ENCODE measurements at regions not wholly inside any gene's neighbourhood (a gene's known extent, or its start where the extent isn't known, plus 50 kb on each side); places are given as distances from the start of the nearest gene placed in this dataset.
"Not testable (repeated sequence)": the region's sequence is repeated elsewhere in the genome, so short reads cannot be mapped to it uniquely, and the experiment has no call there.

DNA sequence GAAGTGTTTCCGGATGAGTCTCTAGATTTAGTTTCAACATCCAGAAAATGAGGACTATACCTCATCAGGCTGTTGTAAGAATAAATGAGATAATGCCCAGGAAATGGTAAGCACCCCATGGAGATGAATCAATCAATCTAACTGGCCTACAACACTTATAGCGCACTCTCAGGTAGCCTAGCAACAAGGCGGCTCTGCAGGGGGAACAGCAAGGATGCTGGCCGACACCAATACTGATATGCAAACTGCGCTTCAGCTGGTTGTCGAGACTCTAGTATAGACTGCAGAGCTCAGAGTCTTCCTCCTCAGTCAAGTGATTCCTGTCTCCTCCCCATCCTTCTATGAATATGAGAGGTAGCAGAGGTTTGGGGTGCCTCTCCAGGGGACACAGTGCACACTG lies 218.8 kb upstream of the WWC1 start:
- DNase-seq (ENCODE audit: low read depth) = no peak

DNA sequence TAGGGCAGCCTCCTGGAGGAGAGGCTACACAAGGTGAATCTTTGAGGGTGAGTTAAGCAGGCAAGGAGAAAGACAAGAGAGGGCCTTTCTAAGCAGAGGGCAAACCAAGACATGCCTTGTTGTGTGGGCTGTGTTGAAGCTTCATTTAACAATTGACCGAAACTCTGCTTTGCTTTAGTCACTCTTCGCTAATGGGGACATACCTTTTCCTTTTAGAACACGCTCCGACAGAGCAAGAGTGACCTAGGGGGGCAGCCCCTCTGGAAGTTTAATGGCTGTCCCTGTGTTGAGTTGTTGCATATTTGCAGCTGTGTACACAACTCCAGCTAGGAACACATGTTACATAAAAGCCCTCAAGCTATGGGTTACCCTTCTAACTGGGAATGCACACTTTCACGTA lies 218.1 kb upstream of the WWC1 start:
- DNase-seq (ENCODE audit: low read depth) = no peak

DNA sequence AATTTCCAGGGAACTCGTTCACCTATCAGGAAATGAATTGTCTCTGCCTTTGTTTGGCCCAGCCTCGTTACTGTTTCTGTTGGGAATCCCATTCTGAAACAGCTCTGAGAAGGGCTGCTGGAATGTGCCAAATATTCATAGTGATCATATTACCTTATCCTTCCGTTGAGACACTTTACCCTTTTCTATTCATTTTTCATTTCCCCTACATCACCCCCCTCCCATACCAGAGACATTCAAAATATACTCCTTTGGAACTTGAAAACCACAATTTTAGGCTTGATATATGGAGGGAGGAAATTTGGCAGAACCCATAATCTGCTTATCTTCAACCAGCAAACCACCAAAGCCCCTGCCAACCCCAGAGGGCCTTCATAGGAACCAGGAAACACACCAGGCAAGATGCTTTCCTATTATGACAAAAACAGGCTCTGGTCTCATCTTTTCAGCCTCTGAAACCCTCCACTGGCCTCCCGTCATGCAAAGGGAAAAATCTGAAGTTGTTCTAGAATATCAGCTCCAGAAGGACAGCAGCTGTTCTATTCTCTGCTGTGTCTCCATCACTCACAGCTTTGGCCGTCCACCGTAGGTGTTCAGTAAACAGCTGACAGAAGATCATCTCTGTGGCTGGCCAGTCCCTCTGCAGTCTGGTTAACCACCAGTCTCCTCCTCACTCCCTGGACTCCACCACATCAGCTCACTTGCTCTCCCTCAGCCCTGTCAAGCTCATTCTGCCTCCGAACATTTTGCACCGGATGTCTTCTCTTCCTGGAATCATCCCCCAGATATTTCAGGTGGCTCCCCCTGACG lies 217.2 kb upstream of the WWC1 start:
- peak; percentile 83 for DNase-seq (ENCODE audit: low read depth)

DNA sequence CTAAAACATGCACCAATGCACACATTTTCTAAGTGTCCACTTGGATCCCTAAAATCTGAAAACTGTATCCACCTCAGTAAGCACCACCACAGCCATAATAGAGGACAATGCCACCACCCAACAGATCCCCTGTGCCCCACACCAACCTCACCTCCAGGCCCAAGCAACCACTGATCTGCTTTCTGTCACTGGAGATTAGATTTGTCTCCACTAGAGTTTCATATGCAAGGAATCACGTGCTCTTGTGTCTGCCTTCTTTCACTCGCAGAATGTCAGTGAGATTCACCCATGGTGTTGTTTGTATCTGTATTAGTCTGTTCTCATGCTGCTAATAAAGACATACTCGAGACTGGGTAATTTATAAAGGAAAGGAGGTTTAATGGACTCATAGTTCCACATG lies 216.1 kb upstream of the WWC1 start:
- no peak for DNase-seq (ENCODE audit: low read depth)

DNA sequence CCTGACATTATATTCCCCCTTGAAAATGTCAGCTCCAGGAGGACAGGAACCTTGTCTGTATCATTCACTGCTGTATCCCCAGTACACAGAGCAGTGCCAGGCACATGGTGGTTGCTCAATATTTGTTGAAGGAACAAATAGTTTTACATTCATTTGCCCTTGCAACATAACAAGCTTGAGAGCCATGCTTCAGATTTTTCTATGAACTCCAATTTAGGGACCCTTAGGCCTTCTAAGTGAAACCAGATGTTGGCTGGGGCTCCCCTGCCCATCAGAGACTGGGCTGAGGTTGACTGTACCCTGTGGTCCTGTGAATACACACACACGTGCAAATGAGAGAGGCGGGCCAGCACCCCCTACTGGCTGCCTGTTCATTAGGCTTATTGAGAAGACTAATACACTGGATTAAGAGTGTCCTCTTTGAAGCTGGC lies 214.9 kb upstream of the WWC1 start:
- peak; percentile 64 for DNase-seq (ENCODE audit: low read depth)

DNA sequence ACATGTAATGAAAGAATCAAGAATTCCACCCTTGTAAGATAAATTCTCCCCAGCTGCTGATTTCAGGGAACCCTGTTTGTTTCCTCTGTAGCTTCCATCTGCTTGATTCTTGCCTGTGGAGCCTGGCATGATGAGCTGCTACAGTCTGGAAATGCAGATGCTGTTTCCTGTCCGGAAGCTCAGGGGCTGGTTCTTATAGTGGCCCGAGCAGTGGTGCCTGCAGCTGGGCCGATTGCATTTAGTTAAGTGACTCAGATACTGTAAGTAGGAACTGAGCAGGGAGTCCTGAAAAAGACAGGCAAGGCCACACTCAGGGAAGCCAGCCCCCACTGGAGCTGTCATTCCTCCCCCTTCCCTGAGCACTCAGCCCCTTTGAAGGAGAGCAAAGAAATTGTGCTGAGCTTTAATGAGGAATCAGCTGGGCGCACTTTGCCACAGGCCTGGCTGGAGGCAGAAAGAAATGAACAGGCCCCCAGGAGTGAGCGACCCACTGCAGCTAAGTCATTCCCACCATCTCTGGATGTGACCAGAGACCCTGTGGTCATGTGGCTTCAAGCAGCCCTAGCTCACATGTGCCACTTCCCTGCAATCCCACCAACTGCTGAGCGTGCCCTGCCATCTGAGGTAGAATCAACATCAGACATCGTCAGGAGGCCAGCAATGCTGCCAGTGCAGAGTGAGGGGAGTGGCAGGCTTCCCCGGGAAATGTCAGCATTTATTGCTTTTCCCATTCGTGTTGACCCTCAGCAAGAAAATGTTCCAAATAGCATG lies 206.0 kb upstream of the WWC1 start:
- DNase-seq (ENCODE audit: low read depth) = peak; percentile 81

DNA sequence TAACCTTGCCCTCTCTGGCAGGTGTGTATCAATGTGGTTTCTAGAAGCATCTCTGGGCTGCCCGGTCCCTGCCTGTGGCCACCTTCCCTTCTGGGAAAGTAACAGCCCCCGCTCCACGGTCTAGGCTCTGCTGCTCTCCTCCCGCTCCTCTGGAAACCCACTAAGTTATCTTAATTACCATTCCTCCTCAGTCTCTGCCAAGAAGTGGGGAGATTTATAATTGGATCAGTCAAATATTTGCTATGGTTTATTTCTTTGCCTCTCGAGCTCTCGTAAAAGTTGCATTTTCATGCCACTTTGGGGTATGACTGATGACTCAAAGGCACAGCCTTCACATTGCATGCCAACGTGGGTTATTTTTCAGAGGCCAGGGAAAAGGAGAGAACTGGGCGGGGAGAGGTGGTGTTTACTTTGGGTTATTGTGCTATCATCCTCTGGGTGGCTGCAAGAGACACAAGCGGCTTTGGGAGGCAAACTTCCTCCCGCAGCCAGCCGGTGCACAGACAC lies 205.3 kb upstream of the WWC1 start:
- peak; percentile 87 for DNase-seq (ENCODE audit: low read depth)

DNA sequence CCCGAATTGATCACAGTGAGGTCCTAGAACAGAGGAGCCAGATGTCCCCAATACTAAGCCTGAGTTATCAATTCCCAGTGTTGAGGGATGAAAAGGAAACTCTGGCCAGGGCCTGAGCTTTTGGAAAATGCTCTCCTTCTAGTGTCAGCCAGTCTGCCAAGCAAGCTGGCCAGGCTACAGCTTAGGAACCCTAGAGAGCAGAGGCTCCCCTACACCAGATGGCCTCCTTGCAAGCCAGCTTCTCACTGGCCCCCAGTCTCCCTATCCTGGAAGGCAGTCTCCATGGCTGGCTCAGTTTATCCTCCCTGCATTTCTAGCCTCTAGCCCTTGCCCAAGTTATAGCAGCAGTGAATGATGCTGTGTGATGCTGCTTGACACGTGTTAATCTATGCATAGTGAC lies 204.7 kb upstream of the WWC1 start:
- no peak for DNase-seq (ENCODE audit: low read depth)

DNA sequence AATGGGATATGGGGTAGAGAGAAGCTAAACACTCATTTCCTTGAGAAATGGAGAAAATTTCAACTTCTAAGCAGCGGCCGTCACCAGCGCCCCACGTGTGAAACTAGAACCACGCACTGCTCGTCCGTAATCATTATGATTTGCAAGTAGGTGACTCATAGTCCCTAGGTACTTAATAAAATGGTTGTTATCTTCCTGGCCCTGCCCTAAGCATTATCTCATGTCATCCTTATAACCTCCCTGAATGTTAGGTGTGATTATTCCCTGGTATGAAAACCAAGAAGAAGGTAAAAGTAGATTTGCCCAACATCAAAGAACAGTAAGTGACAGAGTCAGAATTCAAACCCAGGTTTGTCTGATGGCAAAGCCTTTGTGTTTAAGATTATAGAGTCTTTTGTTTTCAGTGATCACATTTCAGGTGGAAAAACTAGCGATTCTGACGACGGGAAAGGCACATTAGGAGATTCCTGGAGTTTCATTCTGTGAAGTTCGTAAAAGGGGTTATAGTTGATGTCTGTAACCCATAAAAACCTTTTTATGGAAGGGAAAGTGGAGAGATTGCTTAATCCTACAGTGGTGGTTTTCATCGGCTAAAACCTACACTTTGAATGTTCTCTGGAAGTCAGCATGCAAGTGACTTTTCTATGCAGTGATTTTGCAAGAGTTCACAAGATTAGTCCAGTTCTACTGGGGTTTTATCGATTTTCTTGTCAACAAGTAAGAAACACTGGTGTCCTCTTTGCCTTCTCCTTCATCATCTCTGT lies 202.9 kb upstream of the WWC1 start:
- no peak for DNase-seq (ENCODE audit: low read depth)

DNA sequence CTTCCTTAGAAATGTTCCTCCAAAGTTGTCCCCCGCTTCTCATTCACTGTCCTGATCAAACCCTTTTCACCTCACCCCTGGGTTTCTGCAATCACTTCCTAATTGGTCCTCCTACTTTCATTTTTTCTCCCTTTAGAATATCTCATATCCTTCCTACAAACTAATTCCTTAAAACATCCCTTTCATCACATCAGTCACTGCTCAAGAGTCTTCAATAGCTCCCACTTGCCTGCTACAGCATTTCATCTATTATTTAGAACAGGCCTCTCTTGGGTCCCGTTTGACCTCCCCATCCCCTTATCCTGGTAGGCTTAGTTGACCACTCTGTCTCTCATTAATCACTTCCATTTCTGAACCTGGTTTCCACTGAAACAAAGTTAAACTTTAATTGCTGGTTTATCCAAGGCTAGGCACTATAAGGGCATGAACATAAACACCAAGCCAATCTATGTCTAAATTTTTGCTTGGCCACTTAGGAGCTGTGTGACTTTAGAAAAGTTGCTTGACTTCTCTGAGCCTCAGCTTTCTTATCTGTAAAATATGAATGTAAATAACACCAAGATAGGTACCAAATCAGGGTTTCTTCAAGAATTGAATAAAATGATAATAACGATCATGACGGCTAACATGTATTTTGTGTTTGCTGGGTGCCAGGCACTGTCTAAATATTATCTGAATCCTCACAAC lies 202.1 kb upstream of the WWC1 start:
- DNase-seq (ENCODE audit: low read depth) = no peak

DNA sequence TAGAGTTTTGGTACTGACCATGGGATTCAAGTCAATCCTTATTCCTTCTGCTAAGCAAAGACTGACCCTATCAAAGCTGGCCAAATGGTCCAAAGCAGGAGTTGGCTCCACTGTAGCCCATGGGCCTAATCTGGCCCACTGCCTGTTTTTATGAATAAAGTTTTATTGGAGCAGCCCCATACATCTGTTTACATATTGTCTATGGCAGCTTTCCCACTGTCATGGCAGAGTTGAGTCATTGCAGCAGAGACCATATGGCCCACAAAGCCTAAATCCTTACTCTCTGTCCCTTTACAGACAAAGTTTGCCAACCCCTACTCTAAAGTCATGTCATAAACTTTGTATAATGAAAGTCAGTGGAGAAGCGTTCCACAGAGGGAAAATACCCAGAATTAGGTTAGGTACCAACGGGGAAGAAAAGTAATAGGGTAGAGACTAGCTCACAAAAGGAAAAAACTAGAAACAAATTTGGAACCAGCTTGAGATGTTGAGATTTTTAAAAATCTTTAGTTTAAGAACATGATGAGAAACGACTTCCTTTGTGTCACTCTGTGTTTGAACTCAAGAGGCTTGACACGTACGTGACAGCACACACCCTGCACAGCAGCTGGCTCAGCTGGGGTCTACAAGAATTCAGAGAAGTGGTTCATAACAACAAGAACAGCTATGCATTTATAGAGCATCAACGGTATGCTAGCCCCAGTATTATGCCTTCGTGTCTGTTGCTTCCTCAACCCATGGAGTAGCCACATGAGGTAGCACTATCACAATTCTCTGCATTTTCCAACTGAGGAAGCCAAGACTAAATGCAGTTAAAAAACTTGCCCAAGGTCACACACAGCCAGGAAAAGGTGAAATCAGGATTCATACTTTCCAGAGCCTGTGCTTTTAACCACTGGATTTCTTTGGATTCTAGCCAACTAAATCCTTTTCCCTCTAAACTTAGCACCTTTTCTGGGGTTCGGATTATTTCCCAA lies 198.9 kb upstream of the WWC1 start:
- DNase-seq (ENCODE audit: low read depth) = no peak

DNA sequence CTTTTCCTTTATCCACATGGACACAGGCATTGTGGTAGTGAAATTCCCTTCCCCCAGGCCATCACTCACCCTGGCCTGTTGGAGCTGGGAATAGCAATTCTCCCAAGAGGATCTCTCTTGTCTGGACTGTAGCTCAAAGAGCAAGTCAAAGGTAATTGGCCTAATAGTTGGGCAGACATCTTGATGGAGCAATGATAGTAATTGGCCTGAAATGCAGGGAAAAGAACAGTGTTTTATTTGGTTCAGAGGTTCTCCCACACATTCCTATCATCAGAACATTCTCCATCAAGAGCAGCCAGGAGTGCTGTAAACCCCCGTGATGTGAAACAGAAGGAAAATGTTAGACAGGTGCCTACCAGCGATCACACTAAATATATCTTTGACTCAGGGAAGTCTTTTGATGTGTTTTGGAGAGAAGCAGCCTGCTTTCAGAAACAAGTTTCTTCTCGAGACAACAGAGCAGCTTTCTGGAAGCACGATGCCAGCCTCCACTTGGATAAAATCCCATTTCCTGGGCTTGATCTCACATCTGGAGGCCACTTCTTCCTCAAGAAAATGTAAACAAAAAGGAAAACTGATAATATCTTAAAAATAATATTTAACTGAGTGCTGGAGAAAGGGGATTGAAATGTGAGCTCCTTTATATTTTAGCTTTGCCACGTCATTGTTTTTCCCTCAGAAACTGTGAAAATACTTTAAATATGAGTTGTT lies 198.1 kb upstream of the WWC1 start:
- DNase-seq (ENCODE audit: low read depth) = no peak

DNA sequence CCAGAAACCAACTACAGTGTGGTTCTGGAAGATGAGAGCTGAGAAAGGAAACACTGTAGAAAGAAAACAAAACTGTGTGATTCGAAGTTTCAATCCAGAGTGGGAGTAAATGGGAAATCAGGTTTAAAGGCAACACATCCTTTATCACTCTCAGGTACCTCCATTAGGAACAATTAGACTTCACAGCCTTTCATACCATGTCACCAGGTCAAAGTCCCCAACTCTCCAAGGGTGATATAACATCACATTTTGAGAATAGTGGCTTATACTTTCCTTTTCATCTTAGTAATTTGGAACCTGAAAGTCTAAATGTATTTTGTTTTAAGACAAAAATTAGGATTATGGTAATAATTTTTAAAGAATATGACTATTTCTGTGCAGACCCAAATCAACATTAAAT lies 194.9 kb upstream of the WWC1 start:
- no peak for DNase-seq (ENCODE audit: low read depth)

DNA sequence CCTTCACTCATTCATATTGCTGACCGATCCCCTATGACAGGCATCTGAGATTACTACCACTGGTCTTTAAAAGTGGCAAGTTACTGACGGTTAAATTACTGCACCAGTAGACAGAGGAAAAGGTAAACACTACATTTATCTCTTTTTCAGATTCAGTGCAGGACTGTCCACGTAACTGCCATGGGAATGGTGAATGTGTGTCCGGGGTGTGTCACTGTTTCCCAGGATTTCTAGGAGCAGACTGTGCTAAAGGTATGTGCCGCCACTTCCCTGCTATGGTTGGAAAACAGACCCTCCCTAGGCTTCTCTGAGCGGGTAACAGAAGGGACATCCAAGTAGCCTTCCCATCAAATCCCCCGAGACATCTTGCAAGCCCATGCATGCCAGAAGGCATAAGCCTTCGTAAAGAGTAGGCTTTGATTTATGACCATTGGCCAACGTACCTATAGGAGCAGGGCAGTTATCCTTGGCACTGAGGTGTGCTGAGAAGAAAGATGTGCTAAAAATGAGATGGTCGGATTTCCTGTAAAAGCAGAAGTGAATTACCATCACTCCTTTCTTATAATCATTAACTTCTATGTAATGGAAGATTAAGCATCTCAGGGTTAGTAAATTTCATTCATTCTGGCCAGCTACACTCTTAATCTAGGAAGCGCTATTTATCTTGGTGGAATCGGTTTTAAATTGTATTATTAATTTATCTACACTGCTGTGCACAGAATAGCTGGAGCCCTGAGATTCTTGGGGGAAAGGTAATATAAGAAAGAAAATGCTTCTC lies 193.4 kb upstream of the WWC1 start:
- DNase-seq (ENCODE audit: low read depth) = no peak

DNA sequence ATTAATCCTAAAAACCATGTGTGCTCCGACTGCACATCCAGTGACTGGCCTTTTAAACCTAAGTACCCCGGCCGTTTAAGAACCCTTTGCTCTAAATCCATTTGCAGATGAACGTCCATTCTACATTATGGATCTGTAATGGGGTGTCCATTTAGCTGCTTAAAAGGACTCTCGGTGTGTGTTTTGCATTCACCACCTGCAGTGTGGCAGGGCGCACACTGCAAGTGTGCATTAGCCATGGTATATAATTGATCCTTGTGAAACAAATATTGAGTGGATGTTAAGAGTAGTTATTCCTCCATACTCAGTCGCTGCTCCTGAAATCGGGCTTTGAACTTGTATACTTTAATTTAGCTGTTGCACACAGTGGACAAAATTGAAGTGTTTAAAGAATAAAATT lies 190.1 kb upstream of the WWC1 start:
- no peak for DNase-seq (ENCODE audit: low read depth)

DNA sequence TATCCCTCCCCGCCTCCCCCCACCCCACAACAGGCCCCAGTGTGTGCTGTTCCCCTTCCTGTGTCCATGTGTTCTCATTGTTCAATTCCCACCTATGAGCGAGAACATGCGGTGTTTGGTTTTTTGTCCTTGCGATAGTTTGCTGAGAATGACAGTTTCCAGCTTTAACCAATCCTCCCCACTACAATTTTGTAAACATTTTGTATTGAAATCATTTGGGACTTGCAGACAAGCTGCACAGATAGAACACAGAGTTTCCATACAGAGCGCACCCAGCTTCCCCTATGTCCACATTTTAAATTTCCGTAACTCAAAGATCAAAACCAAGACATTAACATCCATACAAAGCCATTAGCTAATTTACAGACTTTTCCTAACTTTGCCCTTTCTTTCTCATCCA lies 188.4 kb upstream of the WWC1 start:
- not testable (repeated sequence) for DNase-seq (ENCODE audit: low read depth)

DNA sequence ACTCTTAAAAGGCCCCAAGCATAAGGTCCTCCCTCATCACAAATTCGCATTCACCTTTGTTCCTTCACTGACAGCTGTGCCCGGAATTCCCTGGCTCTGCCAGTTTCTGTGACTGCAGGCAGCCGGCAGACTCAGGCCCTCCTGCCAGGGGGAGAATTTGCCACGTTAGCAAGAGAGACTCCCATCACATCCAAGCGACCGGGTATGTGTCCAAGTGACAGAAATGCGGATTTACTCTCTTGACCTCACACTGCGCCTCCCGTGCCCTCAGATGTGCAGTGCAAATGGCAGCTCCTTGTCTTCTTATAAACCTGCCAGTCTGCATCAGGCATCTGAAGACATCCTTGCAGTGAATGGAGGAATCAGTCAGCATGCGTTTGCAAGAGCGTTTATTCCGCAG lies 187.1 kb upstream of the WWC1 start:
- DNase-seq (ENCODE audit: low read depth) = no peak

DNA sequence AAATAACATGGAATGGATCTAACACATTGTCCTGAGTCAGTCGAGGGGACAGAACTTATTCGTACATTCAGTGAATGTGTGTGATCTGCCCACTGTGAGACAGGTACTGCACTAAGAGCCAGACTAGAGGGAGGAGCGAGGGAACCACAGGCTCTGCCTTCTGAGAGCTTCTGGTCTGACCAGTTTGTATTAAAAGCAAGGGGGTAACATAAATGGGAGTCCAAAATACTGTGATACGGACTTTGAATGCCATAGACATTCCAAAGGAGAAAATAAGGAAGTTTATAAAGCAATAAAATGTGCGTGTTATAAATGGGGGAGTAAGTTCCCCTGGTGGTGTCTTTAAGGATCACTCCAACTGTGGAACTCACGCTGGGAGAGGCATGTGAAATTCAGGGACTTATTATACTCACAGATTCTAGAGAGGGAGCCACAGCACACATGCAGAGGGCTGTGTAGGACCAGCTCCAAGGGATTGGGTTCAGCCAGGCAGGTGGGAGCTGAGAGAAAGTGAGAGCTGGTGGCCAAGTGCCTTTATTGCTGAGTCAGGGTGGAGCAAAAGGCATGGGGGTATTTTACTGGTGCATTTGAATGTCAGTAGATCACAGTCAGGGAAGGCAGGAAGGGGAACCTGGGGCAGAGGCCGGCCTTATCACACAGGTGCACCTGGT lies 186.5 kb upstream of the WWC1 start:
- DNase-seq (ENCODE audit: low read depth) = no peak

Measured in RPMI7951 (cell line).